Liver (tissue), 3 donors: ENCODE measurements at regions not wholly inside any gene's neighbourhood (a gene's known extent, or its start where the extent isn't known, plus 50 kb on each side); places are given as distances from the start of the nearest gene placed in this dataset.
"Not testable (repeated sequence)": the region's sequence is repeated elsewhere in the genome, so short reads cannot be mapped to it uniquely, and the experiment has no call there.

Source experiments
- EGR1 ChIP-seq, 2 donors: IDR thresholded peaks; 2 replicates each; pipeline ENCODE4 v1.6.1; 2016 to 2018; ENCODE audit warnings: antibody characterized with exemption in 2 of 2, low read depth in 2 of 2
- FOXA1 ChIP-seq: IDR thresholded peaks from 2 replicates; pipeline ENCODE4 v1.6.1; 2016; ENCODE audit warnings: antibody characterized with exemption
- GABPA ChIP-seq, 2 donors: IDR thresholded peaks in 1 of 2; conservative IDR thresholded peaks in 1 of 2; 2 replicates each; pipeline ENCODE4 v1.6.1; 2016; ENCODE audit warnings: antibody characterized with exemption in 2 of 2, mild to moderate bottlenecking in 1 of 2, moderate library complexity in 1 of 2
- HNF4G ChIP-seq: IDR thresholded peaks from 2 replicates; pipeline ENCODE4 v1.6.1; 2016; ENCODE audit warnings: antibody characterized with exemption
- JUND ChIP-seq, 2 donors: IDR thresholded peaks; 2 replicates each; pipeline ENCODE4 v1.6.1; 2016; ENCODE audit warnings: antibody characterized with exemption in 2 of 2
- MAX ChIP-seq: IDR thresholded peaks from 2 replicates; pipeline ENCODE4 v1.6.1; 2016; ENCODE audit warnings: antibody characterized with exemption
- REST ChIP-seq: IDR thresholded peaks from 2 replicates; pipeline ENCODE4 v1.6.1; 2016; ENCODE audit warnings: antibody characterized with exemption, mild to moderate bottlenecking
- SP1 ChIP-seq: IDR thresholded peaks from 2 replicates; pipeline ENCODE4 v1.6.1; 2018; ENCODE audit warnings: antibody characterized with exemption, mild to moderate bottlenecking
- TAF1 ChIP-seq: conservative IDR thresholded peaks from 2 replicates; pipeline ENCODE4 v1.6.1; 2016; ENCODE audit warnings: antibody characterized with exemption, mild to moderate bottlenecking
- YY1 ChIP-seq: IDR thresholded peaks from 2 replicates; pipeline ENCODE4 v1.6.1; 2016; ENCODE audit warnings: antibody characterized with exemption, mild to moderate bottlenecking
- TF ChIP-seq, protein P1 (sequence below): fragments of 150-350 bp; IDR thresholded peaks from 2 replicates; pipeline ENCODE4 v1.5.1; 2017; ENCODE audit warnings: improper control_type of control experiment, low read depth, low read length; ENCODE audit not compliant: missing input control
- donor health status: healthy.
- donor health status: healthy.

DNA sequence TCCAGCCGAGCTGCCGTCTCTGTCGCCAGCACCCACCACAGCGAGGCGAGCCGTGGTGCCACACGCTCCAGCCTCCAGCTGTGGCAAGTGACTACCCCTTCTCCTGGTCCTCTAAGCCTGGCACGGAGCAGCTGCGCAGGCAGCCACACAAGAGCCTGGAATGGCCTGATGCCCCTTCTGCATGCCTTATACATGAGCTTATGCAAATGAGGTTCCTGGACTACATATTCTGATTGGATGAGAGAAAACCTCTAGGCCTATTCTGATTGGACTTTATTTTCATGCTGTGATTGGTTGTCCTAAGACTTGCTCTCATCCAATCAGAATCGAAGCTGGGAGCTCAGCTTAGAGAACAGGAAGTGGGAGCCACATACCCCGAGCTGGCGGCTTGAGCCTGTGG is 276.5 kb downstream of the TUBA3C start:
- not testable (repeated sequence) for TF ChIP-seq TAF1; HNF4G; FOXA1; GABPA (IDR thresholded peaks at IDR 0.05 in 1 of 2, conservative IDR thresholded peaks at IDR 0.05 in 1 of 2); YY1; SP1; JUND (IDR thresholded peaks at IDR 0.05); REST; EGR1 (IDR thresholded peaks at IDR 0.05; ENCODE audit: low read depth in 2 of 2); MAX
- TF ChIP-seq, protein P1, sequence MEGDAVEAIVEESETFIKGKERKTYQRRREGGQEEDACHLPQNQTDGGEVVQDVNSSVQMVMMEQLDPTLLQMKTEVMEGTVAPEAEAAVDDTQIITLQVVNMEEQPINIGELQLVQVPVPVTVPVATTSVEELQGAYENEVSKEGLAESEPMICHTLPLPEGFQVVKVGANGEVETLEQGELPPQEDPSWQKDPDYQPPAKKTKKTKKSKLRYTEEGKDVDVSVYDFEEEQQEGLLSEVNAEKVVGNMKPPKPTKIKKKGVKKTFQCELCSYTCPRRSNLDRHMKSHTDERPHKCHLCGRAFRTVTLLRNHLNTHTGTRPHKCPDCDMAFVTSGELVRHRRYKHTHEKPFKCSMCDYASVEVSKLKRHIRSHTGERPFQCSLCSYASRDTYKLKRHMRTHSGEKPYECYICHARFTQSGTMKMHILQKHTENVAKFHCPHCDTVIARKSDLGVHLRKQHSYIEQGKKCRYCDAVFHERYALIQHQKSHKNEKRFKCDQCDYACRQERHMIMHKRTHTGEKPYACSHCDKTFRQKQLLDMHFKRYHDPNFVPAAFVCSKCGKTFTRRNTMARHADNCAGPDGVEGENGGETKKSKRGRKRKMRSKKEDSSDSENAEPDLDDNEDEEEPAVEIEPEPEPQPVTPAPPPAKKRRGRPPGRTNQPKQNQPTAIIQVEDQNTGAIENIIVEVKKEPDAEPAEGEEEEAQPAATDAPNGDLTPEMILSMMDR, result not testable (repeated sequence)
